ENCODE measurements at regions not wholly inside any gene's neighbourhood (a gene's known extent, or its start where the extent isn't known, plus 50 kb on each side); places are given as distances from the start of the nearest gene placed in this dataset.

GRCh38 chr2:239792405-239793084 is 232.6 kb downstream of the NDUFA10 start:
- no peak overlapping the region for H3K4me3 Mint-ChIP-seq (ENCODE audit: unreplicated experiment)
- TF ChIP-seq CTCF (IDR thresholded peaks at IDR 0.05; ENCODE audit: unreplicated experiment): no peak
- no peaks in the 10 kb centered on the region for H3K36me3 Mint-ChIP-seq (ENCODE audit: low read depth, unreplicated experiment)
- no peak for DNase-seq (ENCODE audit: low spot score)
- no peaks in the 10 kb centered on the region for H3K9me3 Mint-ChIP-seq (ENCODE audit: unreplicated experiment)
- H3K27me3 Mint-ChIP-seq (ENCODE audit: unreplicated experiment): peaks cover under 1% of the 10 kb centered on the region
- peaks cover 23% of the 10 kb centered on the region for H3K4me1 Mint-ChIP-seq (ENCODE audit: unreplicated experiment)
- no peak overlapping the region for H3K27ac Mint-ChIP-seq (ENCODE audit: unreplicated experiment)

DNA sequence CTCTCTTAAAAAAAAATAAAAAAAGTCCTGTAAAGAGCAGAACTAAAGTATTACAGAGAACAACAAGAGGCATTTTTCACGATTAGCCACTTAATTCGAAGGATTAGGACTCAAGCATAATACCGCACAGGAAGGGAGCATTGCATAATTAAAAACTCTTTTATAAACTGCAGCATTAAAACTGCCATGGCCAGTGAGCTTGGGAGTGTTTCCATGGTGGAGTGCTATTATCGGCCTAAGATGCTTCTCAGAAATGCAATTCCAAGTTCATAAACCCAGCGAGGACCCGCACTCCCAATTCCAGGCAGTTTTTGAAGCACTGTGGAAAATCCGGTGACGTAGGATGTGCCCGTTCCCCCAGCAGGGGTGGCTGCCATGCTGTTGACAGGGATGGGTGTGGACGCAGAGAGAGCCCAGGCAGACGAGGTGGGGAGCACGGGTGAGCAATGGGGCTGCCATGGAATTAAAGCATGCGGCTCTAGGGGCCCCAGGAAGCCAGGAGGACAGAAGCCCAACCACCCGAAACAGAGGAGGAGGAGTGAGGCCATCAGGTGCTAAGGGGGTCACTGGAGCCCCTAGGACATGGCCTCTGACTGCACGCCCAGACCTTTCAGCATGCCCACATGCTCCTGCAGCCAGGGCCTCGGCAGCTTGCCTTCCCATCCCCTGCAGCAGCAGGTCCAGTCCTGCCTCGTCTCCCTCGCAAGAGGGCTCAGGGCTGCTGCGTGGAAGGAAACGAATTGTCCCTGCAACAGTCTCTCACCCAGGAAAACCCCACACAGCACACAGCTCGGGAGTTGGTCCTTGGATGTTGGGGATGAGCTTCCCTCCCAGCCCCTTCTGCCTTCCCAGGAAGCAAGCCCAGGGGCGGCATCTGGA is 233.4 kb downstream of the NDUFA10 start:
- no peak for TF ChIP-seq CTCF (IDR thresholded peaks at IDR 0.05; ENCODE audit: unreplicated experiment)
- no peak overlapping the region for H3K4me3 Mint-ChIP-seq (ENCODE audit: unreplicated experiment)
- peaks cover 23% of the 10 kb centered on the region for H3K4me1 Mint-ChIP-seq (ENCODE audit: unreplicated experiment)
- no peak for DNase-seq (ENCODE audit: low spot score)
- peaks cover 1% of the 10 kb centered on the region for H3K27me3 Mint-ChIP-seq (ENCODE audit: unreplicated experiment)
- no peak overlapping the region for H3K27ac Mint-ChIP-seq (ENCODE audit: unreplicated experiment)
- no peaks in the 10 kb centered on the region for H3K9me3 Mint-ChIP-seq (ENCODE audit: unreplicated experiment)
- H3K36me3 Mint-ChIP-seq (ENCODE audit: low read depth, unreplicated experiment): no peaks in the 10 kb centered on the region

DNA sequence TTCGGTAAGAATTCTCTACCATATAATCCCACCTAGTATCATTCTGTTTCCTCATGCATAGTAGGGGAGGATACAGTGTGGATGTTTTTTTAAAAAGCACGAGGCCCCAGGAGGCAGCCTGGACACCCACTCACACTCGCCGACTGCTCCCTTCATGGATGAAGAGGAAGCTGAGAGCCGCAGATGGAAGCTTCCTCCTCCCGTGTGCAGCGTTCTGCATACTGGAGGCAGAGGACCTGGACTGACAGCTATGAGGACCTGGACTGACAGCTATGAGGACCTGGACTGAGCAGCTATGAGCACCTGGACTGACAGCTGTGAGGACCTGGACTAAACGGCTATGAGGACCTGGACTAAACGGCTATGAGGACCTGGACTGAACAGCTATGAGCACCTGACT is 234.4 kb downstream of the NDUFA10 start:
- peaks cover 1% of the 10 kb centered on the region for H3K27me3 Mint-ChIP-seq (ENCODE audit: unreplicated experiment)
- H3K4me3 Mint-ChIP-seq (ENCODE audit: unreplicated experiment): no peak overlapping the region
- no peak overlapping the region for H3K27ac Mint-ChIP-seq (ENCODE audit: unreplicated experiment)
- H3K9me3 Mint-ChIP-seq (ENCODE audit: unreplicated experiment): no peaks in the 10 kb centered on the region
- H3K4me1 Mint-ChIP-seq (ENCODE audit: unreplicated experiment): peaks cover 25% of the 10 kb centered on the region
- no peaks in the 10 kb centered on the region for H3K36me3 Mint-ChIP-seq (ENCODE audit: low read depth, unreplicated experiment)
- DNase-seq (ENCODE audit: low spot score): no peak
- no peak for TF ChIP-seq CTCF (IDR thresholded peaks at IDR 0.05; ENCODE audit: unreplicated experiment)

- Mint-ChIP-seq H3K9me3 (ENCODE audit: unreplicated experiment) (no peaks in the 10 kb centered on the region), H3K4me3 (ENCODE audit: unreplicated experiment) (no peak overlapping the region), H3K36me3 (ENCODE audit: low read depth, unreplicated experiment) (no peaks in the 10 kb centered on the region), H3K27ac (ENCODE audit: unreplicated experiment) (no peak overlapping the region), H3K4me1 (ENCODE audit: unreplicated experiment) (peaks cover 25% of the 10 kb centered on the region), H3K27me3 (ENCODE audit: unreplicated experiment) (peaks cover 1% of the 10 kb centered on the region)
- TF ChIP-seq CTCF (IDR thresholded peaks at IDR 0.05; ENCODE audit: unreplicated experiment): no peak
- no peak for DNase-seq (ENCODE audit: low spot score)
Measured at GRCh38 chr2:239790313-239790712, 234.8 kb downstream of the NDUFA10 start.

GRCh38 chr2:239789711-239790110 is 235.4 kb downstream of the NDUFA10 start:
- no peak for DNase-seq (ENCODE audit: low spot score)
- H3K4me1 Mint-ChIP-seq (ENCODE audit: unreplicated experiment): peaks cover 25% of the 10 kb centered on the region
- TF ChIP-seq CTCF (IDR thresholded peaks at IDR 0.05; ENCODE audit: unreplicated experiment): no peak
- H3K27ac Mint-ChIP-seq (ENCODE audit: unreplicated experiment): peak overlapping the region; percentile 84
- peaks cover 4% of the 10 kb centered on the region for H3K9me3 Mint-ChIP-seq (ENCODE audit: unreplicated experiment)
- no peaks in the 10 kb centered on the region for H3K36me3 Mint-ChIP-seq (ENCODE audit: low read depth, unreplicated experiment)
- H3K4me3 Mint-ChIP-seq (ENCODE audit: unreplicated experiment): no peak overlapping the region
- peaks cover 1% of the 10 kb centered on the region for H3K27me3 Mint-ChIP-seq (ENCODE audit: unreplicated experiment)

Measured in endothelial cell (in vitro differentiated cells).